Limb (tissue), 2 donors: ENCODE measurements at regions not wholly inside any gene's neighbourhood (a gene's known extent, or its start where the extent isn't known, plus 50 kb on each side); places are given as distances from the start of the nearest gene placed in this dataset.
"Not testable (repeated sequence)": the region's sequence is repeated elsewhere in the genome, so short reads cannot be mapped to it uniquely, and the experiment has no call there.

Source experiments
- DNase-seq, 2 donors: peaks; one replicate each; pipeline ENCODE4 v3.0.0-alpha.2; 2016; ENCODE audit errors: extremely low spot score in 2 of 2

DNA sequence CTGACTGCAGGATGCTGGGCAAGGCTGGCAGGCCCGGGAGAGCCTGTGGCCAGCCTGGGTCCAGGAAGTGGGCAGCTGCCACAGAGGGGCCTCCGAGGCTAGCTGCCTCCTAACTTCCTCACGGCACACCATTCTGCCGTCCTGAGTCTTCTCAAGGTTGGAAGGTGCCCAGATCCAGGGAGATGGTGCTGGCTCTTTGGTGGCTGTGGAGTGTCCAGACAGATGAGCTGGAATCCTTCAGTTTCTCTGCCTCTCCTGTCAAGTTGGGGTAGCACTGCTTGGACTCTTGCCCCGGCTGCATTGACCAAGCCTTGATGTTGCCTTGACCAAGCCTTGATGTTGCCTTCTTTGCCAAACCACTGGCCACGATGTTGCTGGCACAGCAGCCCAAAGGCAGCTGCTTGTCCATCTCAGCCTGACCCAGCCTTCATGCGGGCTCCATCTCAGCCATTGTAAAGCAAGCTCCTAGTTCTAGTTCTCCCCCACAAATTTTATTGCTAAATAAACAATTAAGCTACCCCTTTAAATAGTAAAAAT lies 75.1 kb upstream of the AFDN start:
- DNase-seq = no peak

- not testable (repeated sequence) for DNase-seq
Observed at GRCh38 chr6:167753281-167753680, 73.4 kb upstream of the AFDN start.

DNA sequence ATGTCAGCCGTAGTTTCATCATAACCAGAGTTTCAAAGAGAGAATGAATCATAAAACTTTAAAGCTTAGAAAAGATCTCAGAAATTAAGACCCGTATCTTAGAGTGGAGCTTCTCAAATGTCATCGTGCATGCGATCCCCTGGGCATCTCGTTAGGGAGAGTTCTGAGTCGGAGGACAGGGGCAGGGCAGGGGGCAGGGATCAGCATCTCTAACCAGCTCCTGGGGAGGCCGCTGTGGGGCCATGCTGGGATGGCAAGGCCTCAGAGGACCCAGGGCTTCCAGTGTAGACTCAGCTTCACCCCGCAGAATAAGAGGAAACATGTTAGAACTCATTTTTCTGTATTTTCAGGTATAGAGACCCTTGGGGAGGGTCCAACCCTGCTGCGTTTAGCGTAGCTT lies 72.0 kb upstream of the AFDN start:
- no peak for DNase-seq

- no peak for DNase-seq
Observed at GRCh38 chr6:167755461-167755860, 71.2 kb upstream of the AFDN start.

DNA sequence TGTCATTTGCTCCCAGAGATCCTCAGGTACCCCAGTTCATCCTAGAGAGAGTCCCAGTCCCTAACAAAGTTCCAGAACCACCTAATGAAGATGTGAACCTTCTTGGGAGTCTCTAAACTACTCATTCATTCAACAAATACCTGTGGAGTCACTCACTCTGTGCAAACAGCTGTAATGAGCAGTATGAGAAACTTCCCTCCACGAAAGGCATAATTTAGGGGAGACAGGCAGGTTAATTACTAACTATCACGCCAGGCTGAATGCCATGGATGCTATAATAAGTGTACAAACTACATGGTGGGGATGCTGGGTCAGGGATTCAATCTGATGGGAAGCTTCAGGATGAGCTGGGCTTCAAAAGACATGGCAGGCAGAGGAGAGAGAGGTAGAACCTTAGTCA lies 70.1 kb upstream of the AFDN start:
- no peak for DNase-seq

DNA sequence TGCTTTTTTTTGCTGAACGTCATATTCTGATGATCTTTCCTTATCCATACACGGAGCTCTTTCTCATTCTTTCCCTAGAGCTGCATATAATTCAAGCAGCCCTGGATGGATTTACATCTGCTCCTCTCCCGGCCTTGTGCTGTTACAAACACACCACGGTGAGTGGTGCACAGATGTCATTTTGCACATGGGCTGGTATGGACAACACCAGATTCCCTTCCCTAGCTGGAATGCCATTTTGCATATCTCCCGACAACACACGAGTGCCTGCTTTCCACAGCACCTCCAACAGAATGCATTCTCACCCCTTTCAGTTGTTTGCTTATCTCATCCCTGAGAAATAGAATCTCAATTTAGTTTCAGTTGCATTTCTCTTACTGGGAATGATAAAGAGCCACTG lies 69.5 kb upstream of the AFDN start:
- no peak for DNase-seq

DNA sequence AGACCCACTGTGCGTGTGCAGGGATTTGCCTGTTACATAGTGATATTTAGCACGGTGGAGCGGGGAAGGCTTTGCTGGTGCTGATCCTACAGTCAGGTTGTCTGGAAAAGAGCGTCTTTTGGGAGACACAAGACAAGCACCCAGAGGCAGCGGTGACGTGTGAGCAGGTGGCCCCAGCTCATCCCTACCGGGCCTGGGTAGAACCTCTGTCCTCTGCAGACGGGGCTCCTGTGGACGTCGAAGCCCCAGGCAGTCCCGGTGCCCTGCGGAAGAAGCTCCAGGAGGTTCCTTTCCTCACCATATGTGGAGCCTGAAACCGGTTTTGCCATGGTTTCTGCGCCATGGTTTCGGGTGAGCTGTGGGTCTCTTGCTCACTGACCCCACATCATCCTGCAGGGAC lies 68.9 kb upstream of the AFDN start:
- no peak for DNase-seq

DNA sequence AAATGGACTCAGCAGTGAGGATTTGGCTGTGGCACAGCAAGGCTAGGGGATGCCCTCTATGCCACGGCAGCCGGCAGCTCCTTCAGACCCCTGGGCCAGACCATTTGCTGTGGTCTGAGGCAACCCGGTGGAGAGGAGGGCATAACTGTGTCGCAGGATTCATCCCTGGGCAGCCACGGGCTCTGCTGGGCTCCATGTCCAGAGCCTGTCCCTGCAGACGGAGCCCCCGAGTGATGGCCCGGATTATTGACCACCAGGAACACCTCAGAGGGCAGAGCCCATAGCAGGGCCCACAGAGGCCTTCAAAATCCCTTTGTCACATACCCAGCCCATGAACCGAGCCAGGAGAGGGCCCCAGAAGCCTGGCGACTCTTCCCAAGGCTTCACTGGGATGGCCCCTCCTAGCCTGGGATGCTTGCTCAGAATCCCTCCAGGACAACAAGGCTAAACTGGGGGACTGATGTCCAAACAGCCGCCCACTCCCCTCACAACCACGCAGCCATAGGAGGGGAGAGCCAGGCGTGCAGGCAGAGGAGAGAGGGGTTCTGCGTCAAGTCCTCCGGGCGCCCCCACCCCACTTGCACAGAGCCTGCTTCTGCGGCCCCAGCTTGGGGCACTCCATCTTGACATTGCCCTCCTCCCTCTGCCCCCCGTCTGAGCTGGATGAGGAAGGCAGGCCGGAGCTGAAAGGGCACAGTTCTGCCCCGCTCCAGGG lies 68.2 kb upstream of the AFDN start:
- DNase-seq = no peak

DNA sequence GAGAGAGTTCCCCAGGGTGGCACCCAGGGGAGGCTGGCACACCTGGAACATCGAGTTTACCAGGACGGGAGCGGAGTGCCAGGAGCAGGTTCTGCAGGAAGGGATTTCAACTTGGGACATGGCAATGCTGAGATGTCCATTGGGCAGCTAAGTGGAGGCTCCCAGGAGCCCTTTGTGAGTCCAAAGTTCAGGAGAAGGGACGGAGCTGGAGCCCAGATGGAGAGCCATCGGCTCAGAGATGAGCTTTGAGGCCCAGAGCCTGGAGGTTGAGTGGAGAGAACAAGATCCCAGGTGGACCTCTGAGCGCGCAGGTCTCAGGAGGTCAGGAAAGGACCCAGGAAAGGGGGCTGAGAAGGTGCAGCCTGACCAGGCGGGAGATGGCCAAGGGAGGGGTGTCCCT lies 67.5 kb upstream of the AFDN start:
- DNase-seq = no peak

DNA sequence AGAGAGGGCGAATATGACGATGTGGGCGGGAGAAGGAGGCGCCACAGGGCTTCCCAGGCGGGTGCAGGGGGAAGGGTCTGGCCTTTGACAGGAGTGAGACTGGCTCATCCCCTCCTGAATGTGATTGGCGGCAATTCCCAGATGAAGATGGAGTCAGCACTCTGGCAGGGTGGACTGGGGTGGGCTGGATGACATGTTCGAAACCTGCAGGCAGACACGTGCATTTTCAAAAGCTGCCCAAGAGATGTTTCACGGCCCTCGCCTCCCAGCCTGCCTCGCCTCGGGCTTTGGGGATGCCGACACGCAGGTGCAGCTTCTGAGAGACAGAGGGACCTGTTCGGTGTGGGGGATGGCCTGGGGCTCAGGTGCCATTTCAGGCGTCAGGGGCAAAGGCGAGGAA lies 66.8 kb upstream of the AFDN start:
- DNase-seq = no peak

DNA sequence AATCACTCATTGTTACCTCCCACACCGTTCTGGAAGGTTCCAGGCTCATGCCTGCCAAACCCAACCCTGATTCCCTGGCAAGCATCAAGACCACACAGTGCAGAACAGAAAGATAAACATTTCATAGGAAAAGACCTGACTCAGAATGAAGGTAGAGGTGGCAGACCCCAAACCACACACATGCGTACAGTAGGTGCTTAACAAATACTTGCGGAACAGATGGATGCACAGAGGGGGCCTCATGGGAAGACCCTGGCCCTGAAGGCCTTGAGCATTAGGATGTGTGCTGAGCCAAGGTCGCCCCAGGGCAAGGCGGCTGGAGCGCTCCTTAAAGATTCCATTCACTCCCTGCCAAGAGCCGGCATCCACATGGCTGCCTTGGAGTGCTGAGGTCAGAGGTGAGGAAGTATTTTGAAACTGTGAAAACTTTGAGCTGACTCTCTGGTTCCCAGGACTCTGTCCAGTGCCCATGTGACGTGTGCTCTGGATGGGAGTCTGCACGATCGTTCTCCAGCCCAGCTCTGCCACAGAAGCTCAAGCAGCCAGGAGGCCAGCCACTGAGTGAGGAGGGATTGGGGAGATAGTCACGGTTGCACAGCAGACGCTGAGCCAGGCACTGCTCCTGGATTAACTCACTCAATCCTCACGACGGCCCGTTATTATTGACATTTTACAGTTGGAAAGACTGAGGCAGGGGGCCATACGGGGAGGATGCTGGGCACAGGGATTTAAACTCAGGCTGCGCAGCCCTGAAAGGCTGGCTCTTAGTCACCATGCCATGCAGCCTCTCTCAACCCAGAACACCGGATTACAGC lies 65.5 kb upstream of the AFDN start:
- DNase-seq = peak; percentile 20 to 51

DNA sequence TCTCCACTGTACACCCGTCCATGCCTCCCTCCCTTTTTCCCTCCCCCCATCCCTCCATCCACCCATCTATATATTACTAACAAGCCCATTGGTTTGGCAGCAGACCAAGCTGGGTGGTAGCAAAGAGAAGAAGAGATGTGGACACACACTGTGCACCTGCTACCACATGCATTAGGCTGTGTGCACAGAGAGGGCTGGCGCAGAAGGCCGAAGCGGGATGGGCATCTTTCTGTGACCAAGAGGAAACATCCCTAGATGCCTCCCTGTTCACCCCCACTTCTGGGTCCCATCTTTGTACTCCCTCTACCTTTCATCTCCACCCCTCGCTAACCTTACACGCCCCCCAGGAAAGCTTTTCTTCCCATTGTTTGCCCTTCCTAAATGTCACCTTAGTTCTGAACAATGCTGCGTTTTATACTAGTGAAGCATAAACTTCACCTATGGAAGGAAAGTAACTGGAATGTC lies 64.9 kb upstream of the AFDN start:
- DNase-seq = no peak

- no peak for DNase-seq
Observed at GRCh38 chr6:167762259-167762962, 64.3 kb upstream of the AFDN start.

- DNase-seq = no peak
Observed at GRCh38 chr6:167763056-167763944, 63.4 kb upstream of the AFDN start.

DNA sequence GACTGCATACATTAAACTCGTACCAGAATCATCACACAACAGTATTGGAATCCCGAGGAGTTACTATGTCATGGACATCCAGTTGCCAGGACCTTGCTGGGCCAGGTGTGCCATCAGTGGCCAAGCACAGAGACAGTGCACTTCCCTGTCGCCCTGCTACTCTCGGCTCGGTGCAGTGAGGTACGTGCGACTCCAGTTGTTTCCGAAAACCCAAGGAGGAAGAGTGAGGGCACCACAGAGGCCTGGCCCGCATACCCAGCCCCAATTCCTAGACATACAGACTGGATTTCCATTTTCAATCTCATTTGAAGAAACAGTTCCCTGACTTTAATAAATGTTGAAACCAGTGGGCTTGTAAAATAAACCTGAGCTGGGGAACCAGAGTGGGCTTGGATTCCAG lies 62.5 kb upstream of the AFDN start:
- DNase-seq = no peak

DNA sequence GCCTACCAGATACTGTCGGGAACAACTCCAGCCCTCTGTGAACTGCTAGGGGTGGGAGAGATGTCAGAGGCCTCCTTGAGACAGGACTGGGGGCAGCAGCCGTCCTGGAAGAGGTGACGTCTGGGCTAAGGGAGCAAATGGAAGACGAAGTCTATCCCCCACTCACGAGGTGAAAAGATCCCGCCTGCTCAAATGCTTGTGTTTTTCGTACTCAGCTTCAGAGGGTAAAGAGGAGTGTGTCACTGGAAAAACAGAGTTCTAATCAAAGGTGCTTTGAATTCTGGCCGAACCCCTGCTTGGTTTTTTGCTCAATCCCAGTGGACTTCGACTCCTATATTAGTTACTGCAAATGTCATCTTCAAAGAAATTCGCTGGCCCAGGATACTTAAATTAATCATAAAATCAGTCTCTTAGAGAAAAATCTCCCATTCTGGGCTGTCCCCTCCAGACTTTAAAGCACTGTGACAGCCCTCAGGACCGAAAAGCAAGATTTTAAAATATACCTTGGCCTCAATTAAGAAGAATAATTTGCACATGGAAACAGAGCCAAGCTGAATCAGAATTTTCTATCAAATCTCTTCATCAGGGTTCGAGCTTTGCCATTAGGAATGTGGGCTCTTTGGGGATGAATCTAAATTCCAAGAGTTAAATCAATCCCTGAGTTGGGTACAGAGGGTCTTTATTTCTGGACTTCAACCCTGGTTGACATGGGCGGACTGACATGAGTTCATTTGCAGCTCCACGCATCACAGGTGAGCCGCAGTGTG lies 61.8 kb upstream of the AFDN start:
- DNase-seq = no peak

GRCh38 chr6:167766986-167767714 lies 59.6 kb upstream of the AFDN start:
- DNase-seq = no peak

DNA sequence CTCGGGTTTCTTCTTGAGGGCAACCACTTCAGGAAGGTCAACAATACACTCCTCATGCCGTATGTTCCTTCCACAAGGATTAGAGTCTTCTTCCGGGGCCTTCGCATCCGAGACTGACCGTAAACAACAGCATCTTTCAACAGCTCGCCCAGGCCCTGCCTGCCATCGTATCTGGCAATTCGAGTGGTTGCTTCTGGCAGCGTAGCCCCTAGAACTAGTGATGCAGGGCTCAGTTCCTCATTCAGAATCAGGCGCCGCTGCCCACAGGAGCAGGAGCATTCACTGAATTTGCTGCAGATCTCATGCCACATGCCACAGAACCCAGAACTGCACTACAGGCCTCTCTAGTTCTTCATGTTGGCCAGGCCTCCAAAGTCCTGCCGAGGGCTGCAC lies 59.0 kb upstream of the AFDN start:
- DNase-seq = no peak

- no peak for DNase-seq
Observed at GRCh38 chr6:167768471-167769215, 58.1 kb upstream of the AFDN start.
